ENCODE measurements at regions not wholly inside any gene's neighbourhood (a gene's known extent, or its start where the extent isn't known, plus 50 kb on each side); places are given as distances from the start of the nearest gene placed in this dataset.

- H3K79me2 ChIP-seq (ENCODE audit: insufficient read depth, low read length), result no peaks in the 10 kb centered on the region
- no peaks in the 10 kb centered on the region for H3F3A ChIP-seq (ENCODE audit: low read depth)
- H3K9me2 ChIP-seq (replicated peaks; ENCODE audit: low read depth, low read length), result no peaks in the 10 kb centered on the region
- H3K27me3 ChIP-seq (ENCODE audit: insufficient read depth, low read length, poor library complexity, severe bottlenecking), result no peaks in the 10 kb centered on the region
- peaks cover 7% of the 10 kb centered on the region; the same call in 1 of the 2 replicates for H3K9me3 ChIP-seq (ENCODE audit: insufficient read depth, low read depth, low read length)
- no peaks in the 10 kb centered on the region for H3K36me3 ChIP-seq (ENCODE audit: insufficient read depth, low read length)
- no peaks in the 10 kb centered on the region for H4K20me1 ChIP-seq (ENCODE audit: insufficient read depth, low read length, poor library complexity, severe bottlenecking)
- no peak for TF ChIP-seq CTCF (conservative IDR thresholded peaks at IDR 0.05; ENCODE audit: low read length)
- TF ChIP-seq EZH2phosphoT487 (IDR thresholded peaks at IDR 0.05; ENCODE audit: borderline replicate concordance), result no peak
- H3K9ac ChIP-seq (ENCODE audit: low read depth, low read length, poor library complexity, severe bottlenecking), result no peak overlapping the region
- H3K4me1 ChIP-seq (ENCODE audit: insufficient read depth, low read length, poor library complexity, severe bottlenecking), result no peaks in the 10 kb centered on the region
- no peak overlapping the region for H3K4me2 ChIP-seq (ENCODE audit: low read depth, low read length, poor library complexity, severe bottlenecking)
- no peak overlapping the region for H2AFZ ChIP-seq (ENCODE audit: low read length)
- no peak overlapping the region for H3K4me3 ChIP-seq (ENCODE audit: low read length, poor library complexity, severe bottlenecking)
These were observed 114.4 kb upstream of the IRX2 start for GRCh38 chr5:2865856-2866255.

GRCh38 chr5:2864515-2865105, 113.1 kb upstream of the IRX2 start:
- Histone ChIP-seq H3K9me3 (ENCODE audit: insufficient read depth, low read depth, low read length) (peaks cover 4% of the 10 kb centered on the region; the same call in 1 of the 2 replicates), H3K4me2 (ENCODE audit: low read depth, low read length, poor library complexity, severe bottlenecking) (no peak overlapping the region), H3K27me3 (ENCODE audit: insufficient read depth, low read length, poor library complexity, severe bottlenecking) (no peaks in the 10 kb centered on the region), H3K79me2 (ENCODE audit: insufficient read depth, low read length) (no peaks in the 10 kb centered on the region), H3K36me3 (ENCODE audit: insufficient read depth, low read length) (no peaks in the 10 kb centered on the region), H3K9ac (ENCODE audit: low read depth, low read length, poor library complexity, severe bottlenecking) (no peak overlapping the region), H4K20me1 (ENCODE audit: insufficient read depth, low read length, poor library complexity, severe bottlenecking) (no peaks in the 10 kb centered on the region), H3F3A (ENCODE audit: low read depth) (no peaks in the 10 kb centered on the region), H3K4me1 (ENCODE audit: insufficient read depth, low read length, poor library complexity, severe bottlenecking) (no peaks in the 10 kb centered on the region), H3K4me3 (ENCODE audit: low read length, poor library complexity, severe bottlenecking) (no peak overlapping the region), H2AFZ (ENCODE audit: low read length) (no peak overlapping the region), H3K9me2 (replicated peaks; ENCODE audit: low read depth, low read length) (no peaks in the 10 kb centered on the region)
- TF ChIP-seq EZH2phosphoT487 (IDR thresholded peaks at IDR 0.05; ENCODE audit: borderline replicate concordance) (no peak), CTCF (conservative IDR thresholded peaks at IDR 0.05; ENCODE audit: low read length) (no peak)

DNA sequence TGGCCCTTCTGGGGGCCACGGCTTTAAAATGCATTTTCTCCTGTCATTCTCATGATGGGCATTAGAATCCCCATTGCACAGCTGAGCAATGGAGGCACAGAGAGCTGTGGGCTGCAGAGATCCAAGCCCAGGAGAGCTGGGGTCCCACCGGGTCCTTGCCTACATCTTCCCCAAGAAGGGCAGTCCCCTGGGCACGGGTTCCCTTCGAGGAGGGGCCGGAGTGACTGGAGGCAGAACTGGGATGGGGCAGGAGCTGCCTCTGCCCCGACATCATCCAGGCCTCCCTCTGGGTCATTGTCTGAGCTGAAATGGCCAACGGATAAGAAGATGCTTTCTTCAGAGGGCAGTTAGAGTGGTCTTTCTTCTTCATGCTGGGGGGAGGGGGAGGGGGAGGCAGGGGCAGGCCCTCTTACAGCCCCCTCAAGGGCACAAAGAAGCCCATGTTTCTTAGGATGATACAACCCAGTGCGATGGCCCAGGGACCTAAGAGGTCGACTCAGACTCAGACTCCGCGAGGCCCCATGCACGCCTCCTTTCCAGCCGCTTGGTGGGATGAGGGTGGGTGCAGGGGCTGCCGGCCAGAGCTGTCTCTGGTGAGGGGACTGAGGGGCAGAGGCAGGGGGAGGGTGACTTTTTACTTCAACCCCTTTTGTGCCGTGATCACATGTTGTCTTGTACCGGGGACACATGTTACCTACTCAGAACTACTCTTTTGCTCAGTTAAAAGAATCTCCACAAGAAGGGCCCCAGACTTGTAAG, 112.4 kb upstream of the IRX2 start:
- H3K4me2 ChIP-seq (ENCODE audit: low read depth, low read length, poor library complexity, severe bottlenecking), result no peak overlapping the region
- no peaks in the 10 kb centered on the region for H3K9me2 ChIP-seq (replicated peaks; ENCODE audit: low read depth, low read length)
- H2AFZ ChIP-seq (ENCODE audit: low read length), result no peak overlapping the region
- H3K36me3 ChIP-seq (ENCODE audit: insufficient read depth, low read length), result no peaks in the 10 kb centered on the region
- H3F3A ChIP-seq (ENCODE audit: low read depth), result no peaks in the 10 kb centered on the region
- no peak overlapping the region for H3K4me3 ChIP-seq (ENCODE audit: low read length, poor library complexity, severe bottlenecking)
- H3K27me3 ChIP-seq (ENCODE audit: insufficient read depth, low read length, poor library complexity, severe bottlenecking), result no peaks in the 10 kb centered on the region
- H3K9me3 ChIP-seq (ENCODE audit: insufficient read depth, low read depth, low read length), result peaks cover 4% of the 10 kb centered on the region; the same call in 1 of the 2 replicates
- H4K20me1 ChIP-seq (ENCODE audit: insufficient read depth, low read length, poor library complexity, severe bottlenecking), result no peaks in the 10 kb centered on the region
- no peak overlapping the region for H3K9ac ChIP-seq (ENCODE audit: low read depth, low read length, poor library complexity, severe bottlenecking)
- H3K4me1 ChIP-seq (ENCODE audit: insufficient read depth, low read length, poor library complexity, severe bottlenecking), result no peaks in the 10 kb centered on the region
- H3K79me2 ChIP-seq (ENCODE audit: insufficient read depth, low read length), result no peaks in the 10 kb centered on the region
- TF ChIP-seq EZH2phosphoT487 (IDR thresholded peaks at IDR 0.05; ENCODE audit: borderline replicate concordance) (no peak), CTCF (conservative IDR thresholded peaks at IDR 0.05; ENCODE audit: low read length) (no peak)

Data from Loucy (cell line).